GM10266 (cell line): ENCODE measurements at regions not wholly inside any gene's neighbourhood (a gene's known extent, or its start where the extent isn't known, plus 50 kb on each side); places are given as distances from the start of the nearest gene placed in this dataset.

ENCODE experiments used
- DNase-seq: peaks from one replicate; pipeline ENCODE4 v3.0.0; 2012; ENCODE audit errors: extremely low spot score
- CTCF ChIP-seq: IDR thresholded peaks from 2 replicates; pipeline ENCODE4 v1.5.1; 2012; ENCODE audit warnings: mild to moderate bottlenecking, low read depth; ENCODE audit not compliant: control insufficient read depth, insufficient read depth; ENCODE audit errors: missing control alignments

GRCh38 chr18:34650121-34650545, 60.0 kb upstream of the DTNA start:
- no peak for TF ChIP-seq CTCF
- DNase-seq: no peak

DNA sequence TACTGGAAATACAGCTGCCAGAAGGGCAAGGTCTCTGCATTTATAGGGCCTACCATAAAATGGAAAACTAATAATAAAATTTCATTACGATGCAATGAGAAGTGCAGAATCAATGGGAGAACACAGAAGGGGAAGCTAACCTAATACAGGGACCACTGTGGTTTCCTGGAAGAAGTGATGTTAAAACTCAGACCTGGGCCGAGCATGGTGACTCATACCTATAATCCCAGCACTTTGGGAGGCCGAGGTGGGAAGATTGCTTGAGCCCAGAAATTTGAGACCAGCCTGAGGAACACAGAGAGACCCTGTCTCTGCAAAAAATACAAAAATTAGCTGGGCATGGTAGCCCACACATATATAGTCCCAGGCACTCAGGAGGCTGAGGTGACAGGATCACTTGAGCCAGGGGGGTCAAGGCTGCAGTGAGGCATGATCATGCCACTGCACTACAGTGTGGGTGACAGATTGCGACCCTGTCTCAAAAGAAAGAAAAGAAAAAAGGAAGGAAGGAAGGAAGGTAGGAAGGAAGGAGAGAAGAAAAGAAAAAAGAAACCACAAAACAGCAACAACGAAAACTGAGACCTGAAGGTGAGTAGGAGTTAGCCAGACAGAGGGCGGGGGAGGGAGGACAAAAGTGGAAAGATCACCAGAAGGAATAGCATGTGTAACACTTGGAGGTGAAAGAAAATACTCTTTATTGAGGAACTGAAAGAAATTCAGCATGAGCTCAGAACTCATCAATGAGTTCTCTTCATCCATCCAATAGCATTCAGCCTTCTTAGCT, 58.3 kb upstream of the DTNA start:
- no peak for DNase-seq
- TF ChIP-seq CTCF: no peak

DNA sequence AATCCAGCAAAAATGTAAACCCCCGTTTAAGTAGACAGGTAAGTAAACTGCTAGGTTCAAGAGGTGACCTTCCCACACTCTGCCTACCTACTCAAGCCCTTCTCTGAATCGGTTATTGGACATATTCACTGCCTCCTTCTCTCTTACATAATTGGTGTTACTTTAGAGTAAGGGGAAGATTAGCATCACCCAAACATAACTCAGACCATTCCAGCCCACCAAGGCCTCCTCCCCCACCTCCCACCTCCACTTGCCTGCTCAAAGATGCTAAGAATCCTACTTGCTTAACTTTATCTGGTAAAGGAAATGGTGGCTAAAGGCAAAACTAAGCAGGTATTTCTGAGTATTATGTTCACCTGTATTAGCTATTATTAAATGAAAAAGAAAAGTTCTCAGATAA, 55.0 kb upstream of the DTNA start:
- TF ChIP-seq CTCF: no peak
- no peak for DNase-seq

GRCh38 chr18:34657860-34658500, 52.1 kb upstream of the DTNA start:
- DNase-seq: no peak
- no peak for TF ChIP-seq CTCF

- no peak for DNase-seq
- no peak for TF ChIP-seq CTCF
Measured at GRCh38 chr18:34659579-34660517, 50.2 kb upstream of the DTNA start.
